Nephron (organoid): ENCODE measurements at regions not wholly inside any gene's neighbourhood (a gene's known extent, or its start where the extent isn't known, plus 50 kb on each side); places are given as distances from the start of the nearest gene placed in this dataset.
A peak's percentile ranks its signal among the peaks of the same experiment; 100 is the strongest.

Source experiments
- H3K27ac Mint-ChIP-seq, 3 experiments: 2 replicates each; pipeline ENCODE4 v1.8.0; 2020; ENCODE audit warnings: mixed read lengths in 3 of 3, mild to moderate bottlenecking in 2 of 3, moderate library complexity in 1 of 3
- H3K27me3 Mint-ChIP-seq: 2 replicates; pipeline ENCODE4 v1.8.0; 2021; ENCODE audit warnings: low read depth, mild to moderate bottlenecking, moderate library complexity, mixed read lengths
- H3K36me3 Mint-ChIP-seq: 2 replicates; pipeline ENCODE4 v1.8.0; 2020; ENCODE audit warnings: low read depth, mixed read lengths
- H3K4me1 Mint-ChIP-seq: 2 replicates; pipeline ENCODE4 v1.8.0; 2020; ENCODE audit warnings: mixed read lengths
- H3K4me3 Mint-ChIP-seq, 3 experiments: 2 replicates each; pipeline ENCODE4 v1.8.0; 2020; ENCODE audit warnings: mild to moderate bottlenecking in 3 of 3, mixed read lengths in 3 of 3, moderate library complexity in 2 of 3
- H3K9me3 Mint-ChIP-seq: 2 replicates; pipeline ENCODE4 v1.8.0; 2020; ENCODE audit warnings: mixed read lengths
- TF ChIP-seq, protein P1 (sequence below), 3 experiments: fragments of 200-600 bp; sonication (generic); IDR thresholded peaks; one replicate each; pipeline ENCODE4 v1.5.0; 2021; ENCODE audit warnings: antibody characterized with exemption in 3 of 3; ENCODE audit not compliant: unreplicated experiment in 3 of 3

DNA sequence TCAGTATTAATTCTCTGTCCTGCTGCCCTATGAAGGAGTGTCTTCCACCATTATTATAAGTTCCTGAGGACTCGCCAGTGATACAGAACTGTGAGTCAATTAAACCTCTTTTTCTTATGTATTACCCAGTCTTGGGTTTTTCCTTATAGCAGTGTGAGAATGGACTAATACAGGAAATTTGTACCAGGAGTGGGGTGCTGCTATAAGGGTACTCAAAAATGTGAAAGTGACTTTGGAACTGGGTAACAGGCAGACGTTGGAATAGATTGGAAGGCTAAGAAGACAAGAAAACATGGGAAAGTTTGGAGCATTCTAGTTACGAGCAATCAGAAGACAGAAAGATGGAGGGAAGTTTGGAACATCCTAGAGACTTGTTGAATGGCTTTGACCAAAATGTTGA is 616.7 kb upstream of the EPHA7 start:
- H3K9me3 Mint-ChIP-seq, result peaks cover 22% of the 10 kb centered on the region
- TF ChIP-seq, protein P1, sequence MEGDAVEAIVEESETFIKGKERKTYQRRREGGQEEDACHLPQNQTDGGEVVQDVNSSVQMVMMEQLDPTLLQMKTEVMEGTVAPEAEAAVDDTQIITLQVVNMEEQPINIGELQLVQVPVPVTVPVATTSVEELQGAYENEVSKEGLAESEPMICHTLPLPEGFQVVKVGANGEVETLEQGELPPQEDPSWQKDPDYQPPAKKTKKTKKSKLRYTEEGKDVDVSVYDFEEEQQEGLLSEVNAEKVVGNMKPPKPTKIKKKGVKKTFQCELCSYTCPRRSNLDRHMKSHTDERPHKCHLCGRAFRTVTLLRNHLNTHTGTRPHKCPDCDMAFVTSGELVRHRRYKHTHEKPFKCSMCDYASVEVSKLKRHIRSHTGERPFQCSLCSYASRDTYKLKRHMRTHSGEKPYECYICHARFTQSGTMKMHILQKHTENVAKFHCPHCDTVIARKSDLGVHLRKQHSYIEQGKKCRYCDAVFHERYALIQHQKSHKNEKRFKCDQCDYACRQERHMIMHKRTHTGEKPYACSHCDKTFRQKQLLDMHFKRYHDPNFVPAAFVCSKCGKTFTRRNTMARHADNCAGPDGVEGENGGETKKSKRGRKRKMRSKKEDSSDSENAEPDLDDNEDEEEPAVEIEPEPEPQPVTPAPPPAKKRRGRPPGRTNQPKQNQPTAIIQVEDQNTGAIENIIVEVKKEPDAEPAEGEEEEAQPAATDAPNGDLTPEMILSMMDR (IDR thresholded peaks at IDR 0.05; ENCODE audit: unreplicated experiment in 3 of 3), result no peak
- H3K27me3 Mint-ChIP-seq, result no peaks in the 10 kb centered on the region
- H3K27ac Mint-ChIP-seq, result no peak overlapping the region
- H3K4me1 Mint-ChIP-seq, result no peaks in the 10 kb centered on the region
- H3K36me3 Mint-ChIP-seq, result peaks cover 7% of the 10 kb centered on the region
- no peak overlapping the region for H3K4me3 Mint-ChIP-seq

DNA sequence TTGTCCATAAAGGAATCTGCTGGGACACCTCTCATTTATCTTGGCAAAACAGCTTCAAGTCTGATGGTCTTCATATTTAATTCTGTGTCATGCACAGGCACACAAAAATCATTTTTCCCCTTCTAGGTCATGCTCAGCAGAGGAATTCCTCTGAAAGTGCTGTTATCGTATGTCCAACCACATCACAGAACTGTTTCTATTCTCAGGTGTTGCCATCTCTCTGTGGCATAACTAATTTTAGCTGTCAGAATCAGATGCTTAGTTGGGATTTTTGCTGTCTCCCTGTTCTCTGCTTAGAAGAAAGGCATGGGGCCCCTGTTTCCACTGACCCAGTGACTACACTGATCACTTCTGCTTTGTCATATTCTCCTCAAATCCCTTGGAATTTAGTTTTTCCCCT is 608.0 kb upstream of the EPHA7 start:
- Mint-ChIP-seq H3K36me3 (no peaks in the 10 kb centered on the region), H3K27me3 (no peaks in the 10 kb centered on the region), H3K4me1 (no peaks in the 10 kb centered on the region), H3K27ac (no peak overlapping the region), H3K4me3 (no peak overlapping the region), H3K9me3 (peaks cover 2% of the 10 kb centered on the region)
- TF ChIP-seq, protein P1 (IDR thresholded peaks at IDR 0.05; ENCODE audit: unreplicated experiment in 3 of 3), result no peak

DNA sequence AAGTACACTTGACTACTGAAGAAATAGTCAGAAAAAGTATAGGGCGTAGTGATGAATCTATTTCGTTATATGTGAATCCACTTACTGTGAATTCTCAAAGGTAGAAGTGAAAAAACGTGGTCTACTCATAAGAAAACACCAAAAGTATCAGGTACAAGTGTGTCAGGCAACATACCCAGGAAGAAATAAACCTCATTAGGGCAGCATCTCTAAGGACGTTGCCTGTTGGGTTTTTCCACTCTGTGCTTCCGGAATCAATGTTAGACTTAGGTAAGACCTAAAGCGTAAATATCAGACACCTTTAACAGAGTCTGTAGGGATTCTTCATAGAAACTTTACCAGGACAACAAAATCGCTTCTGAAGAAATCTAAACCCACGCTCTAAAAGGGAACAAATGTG is 607.2 kb upstream of the EPHA7 start:
- H3K36me3 Mint-ChIP-seq, result no peaks in the 10 kb centered on the region
- no peaks in the 10 kb centered on the region for H3K27me3 Mint-ChIP-seq
- peaks cover 2% of the 10 kb centered on the region for H3K9me3 Mint-ChIP-seq
- TF ChIP-seq, protein P1 (IDR thresholded peaks at IDR 0.05; ENCODE audit: unreplicated experiment in 3 of 3), result no peak
- no peaks in the 10 kb centered on the region for H3K4me1 Mint-ChIP-seq
- no peak overlapping the region for H3K27ac Mint-ChIP-seq
- H3K4me3 Mint-ChIP-seq, result no peak overlapping the region

DNA sequence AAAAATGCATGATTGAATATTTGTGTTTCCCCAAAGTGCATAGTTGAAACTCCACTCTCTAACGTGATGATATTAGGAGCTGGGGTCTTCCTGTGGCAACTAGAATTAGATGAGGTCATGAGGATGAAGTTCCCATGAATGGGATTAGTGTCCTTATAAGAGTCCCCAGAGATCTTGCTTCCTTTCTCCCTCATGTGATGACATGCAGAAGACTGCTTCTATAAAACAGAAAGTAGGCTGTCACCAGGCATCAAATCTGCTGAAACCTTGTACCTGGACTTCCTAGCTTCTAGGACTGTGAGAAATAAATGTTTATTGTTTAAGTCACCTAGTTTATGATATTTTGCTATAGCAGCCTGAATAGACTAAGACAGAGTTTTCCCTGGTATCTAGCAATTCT is 586.5 kb upstream of the EPHA7 start:
- Mint-ChIP-seq H3K27ac (no peak overlapping the region), H3K4me3 (no peak overlapping the region), H3K9me3 (no peaks in the 10 kb centered on the region), H3K27me3 (no peaks in the 10 kb centered on the region), H3K36me3 (no peaks in the 10 kb centered on the region), H3K4me1 (no peaks in the 10 kb centered on the region)
- TF ChIP-seq, protein P1 (IDR thresholded peaks at IDR 0.05; ENCODE audit: unreplicated experiment in 3 of 3), result no peak

DNA sequence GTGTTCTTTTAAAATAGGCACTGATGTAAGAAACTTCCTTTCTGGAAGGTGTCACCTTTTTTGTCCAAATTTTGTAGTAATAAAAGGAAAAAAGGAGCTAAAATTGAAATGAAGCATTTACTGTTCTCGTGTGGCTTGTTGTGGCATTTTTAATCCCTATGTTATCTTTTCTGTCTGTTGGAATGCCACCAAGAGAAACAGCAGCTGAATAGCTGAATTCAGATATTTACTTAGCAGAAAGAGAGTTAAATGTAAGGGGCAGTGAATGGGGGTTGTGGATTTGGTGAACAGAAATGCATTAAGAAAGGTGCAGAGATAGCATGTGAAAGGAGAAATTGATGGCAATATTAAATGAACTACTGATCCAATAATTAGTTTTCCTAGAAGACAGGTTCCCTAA is 573.6 kb upstream of the EPHA7 start:
- H3K27me3 Mint-ChIP-seq, result no peaks in the 10 kb centered on the region
- no peaks in the 10 kb centered on the region for H3K9me3 Mint-ChIP-seq
- H3K27ac Mint-ChIP-seq, result peak overlapping the region in 1 of 3 experiments; percentile 10
- no peaks in the 10 kb centered on the region for H3K36me3 Mint-ChIP-seq
- H3K4me1 Mint-ChIP-seq, result no peaks in the 10 kb centered on the region
- H3K4me3 Mint-ChIP-seq, result no peak overlapping the region
- TF ChIP-seq, protein P1 (IDR thresholded peaks at IDR 0.05; ENCODE audit: unreplicated experiment in 3 of 3), result no peak

- Mint-ChIP-seq H3K27ac (no peak overlapping the region), H3K4me3 (no peak overlapping the region), H3K9me3 (no peaks in the 10 kb centered on the region), H3K27me3 (no peaks in the 10 kb centered on the region), H3K4me1 (no peaks in the 10 kb centered on the region), H3K36me3 (no peaks in the 10 kb centered on the region)
- TF ChIP-seq, protein P1 (IDR thresholded peaks at IDR 0.05; ENCODE audit: unreplicated experiment in 3 of 3), result no peak
Measured at GRCh38 chr6:93989630-93990029, 570.3 kb upstream of the EPHA7 start.
